ENCODE measurements at regions not wholly inside any gene's neighbourhood (a gene's known extent, or its start where the extent isn't known, plus 50 kb on each side); places are given as distances from the start of the nearest gene placed in this dataset.

GRCh38 chr9:134566936-134567335, 74.7 kb upstream of the COL5A1 start:
- Mint-ChIP-seq H3K9me3 (no peaks in the 10 kb centered on the region), H3K27ac (no peak overlapping the region), H3K4me1 (no peaks in the 10 kb centered on the region), H3K4me3 (no peak overlapping the region), H3K36me3 (no peaks in the 10 kb centered on the region), H3K27me3 (ENCODE audit: low read depth in 2 of 2) (no peaks in the 10 kb centered on the region)
- ATAC-seq (no peak), DNase-seq (peak in 1 of 2 donors; percentile 4)
- no peak overlapping the region for H3K27ac ChIP-seq (ENCODE audit: low read length)
- TF ChIP-seq, protein P1, sequence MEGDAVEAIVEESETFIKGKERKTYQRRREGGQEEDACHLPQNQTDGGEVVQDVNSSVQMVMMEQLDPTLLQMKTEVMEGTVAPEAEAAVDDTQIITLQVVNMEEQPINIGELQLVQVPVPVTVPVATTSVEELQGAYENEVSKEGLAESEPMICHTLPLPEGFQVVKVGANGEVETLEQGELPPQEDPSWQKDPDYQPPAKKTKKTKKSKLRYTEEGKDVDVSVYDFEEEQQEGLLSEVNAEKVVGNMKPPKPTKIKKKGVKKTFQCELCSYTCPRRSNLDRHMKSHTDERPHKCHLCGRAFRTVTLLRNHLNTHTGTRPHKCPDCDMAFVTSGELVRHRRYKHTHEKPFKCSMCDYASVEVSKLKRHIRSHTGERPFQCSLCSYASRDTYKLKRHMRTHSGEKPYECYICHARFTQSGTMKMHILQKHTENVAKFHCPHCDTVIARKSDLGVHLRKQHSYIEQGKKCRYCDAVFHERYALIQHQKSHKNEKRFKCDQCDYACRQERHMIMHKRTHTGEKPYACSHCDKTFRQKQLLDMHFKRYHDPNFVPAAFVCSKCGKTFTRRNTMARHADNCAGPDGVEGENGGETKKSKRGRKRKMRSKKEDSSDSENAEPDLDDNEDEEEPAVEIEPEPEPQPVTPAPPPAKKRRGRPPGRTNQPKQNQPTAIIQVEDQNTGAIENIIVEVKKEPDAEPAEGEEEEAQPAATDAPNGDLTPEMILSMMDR (IDR thresholded peaks at IDR 0.05): no peak
- peaks cover 6% of the 10 kb centered on the region for H3K9me3 ChIP-seq (ENCODE audit: control insufficient read depth, insufficient read depth, low read length)
- WGBS (ENCODE audit: insufficient coverage): 90% methylated on average over 5 of the region's 5 CpGs
- intact Hi-C loops (cut with micrococcal nuclease): no loop called here
- H3K4me3 ChIP-seq (ENCODE audit: low read length): no peak overlapping the region
- no peaks in the 10 kb centered on the region for H3K4me1 ChIP-seq (ENCODE audit: control insufficient read depth, insufficient read depth, low read length)
- no peaks in the 10 kb centered on the region for H3K36me3 ChIP-seq (ENCODE audit: control insufficient read depth, insufficient read depth, low read length)
- H3K27me3 ChIP-seq (ENCODE audit: control insufficient read depth, insufficient read depth, low read length): no peaks in the 10 kb centered on the region

GRCh38 chr9:134568116-134568515, 73.5 kb upstream of the COL5A1 start:
- no peaks in the 10 kb centered on the region for H3K4me1 Mint-ChIP-seq
- intact Hi-C loops (cut with micrococcal nuclease): no loop called here
- Histone ChIP-seq H3K4me1 (ENCODE audit: control insufficient read depth, insufficient read depth, low read length) (no peaks in the 10 kb centered on the region), H3K9me3 (ENCODE audit: control insufficient read depth, insufficient read depth, low read length) (peaks cover 6% of the 10 kb centered on the region), H3K27ac (ENCODE audit: low read length) (no peak overlapping the region), H3K27me3 (ENCODE audit: control insufficient read depth, insufficient read depth, low read length) (no peaks in the 10 kb centered on the region), H3K36me3 (ENCODE audit: control insufficient read depth, insufficient read depth, low read length) (no peaks in the 10 kb centered on the region), H3K4me3 (ENCODE audit: low read length) (no peak overlapping the region)
- no peaks in the 10 kb centered on the region for H3K36me3 Mint-ChIP-seq
- H3K27me3 Mint-ChIP-seq (ENCODE audit: low read depth in 2 of 2): no peaks in the 10 kb centered on the region
- ATAC-seq (no peak), DNase-seq (peak in 1 of 2 donors; percentile 1)
- H3K9me3 Mint-ChIP-seq: no peaks in the 10 kb centered on the region
- 67% methylated on average over 2 of the region's 5 CpGs for WGBS (ENCODE audit: insufficient coverage)
- TF ChIP-seq, protein P1 (IDR thresholded peaks at IDR 0.05): no peak
- no peak overlapping the region for H3K4me3 Mint-ChIP-seq
- H3K27ac Mint-ChIP-seq: no peak overlapping the region

GRCh38 chr9:134568811-134569210, 72.8 kb upstream of the COL5A1 start:
- Mint-ChIP-seq H3K9me3 (no peaks in the 10 kb centered on the region), H3K27ac (no peak overlapping the region), H3K4me3 (no peak overlapping the region), H3K27me3 (ENCODE audit: low read depth in 2 of 2) (no peaks in the 10 kb centered on the region), H3K4me1 (no peaks in the 10 kb centered on the region), H3K36me3 (no peaks in the 10 kb centered on the region)
- no peak overlapping the region for H3K4me3 ChIP-seq (ENCODE audit: low read length)
- intact Hi-C loops (cut with micrococcal nuclease): no loop called here
- ATAC-seq (no peak), DNase-seq (no peak)
- TF ChIP-seq, protein P1 (IDR thresholded peaks at IDR 0.05): no peak
- H3K27ac ChIP-seq (ENCODE audit: low read length): no peak overlapping the region
- no peaks in the 10 kb centered on the region for H3K4me1 ChIP-seq (ENCODE audit: control insufficient read depth, insufficient read depth, low read length)
- no peaks in the 10 kb centered on the region for H3K36me3 ChIP-seq (ENCODE audit: control insufficient read depth, insufficient read depth, low read length)
- H3K9me3 ChIP-seq (ENCODE audit: control insufficient read depth, insufficient read depth, low read length): peaks cover 6% of the 10 kb centered on the region
- WGBS (ENCODE audit: insufficient coverage): 100% methylated on average over 2 of the region's 3 CpGs
- no peaks in the 10 kb centered on the region for H3K27me3 ChIP-seq (ENCODE audit: control insufficient read depth, insufficient read depth, low read length)

GRCh38 chr9:134569626-134570025, 72.0 kb upstream of the COL5A1 start:
- ATAC-seq (no peak), DNase-seq (peak in 1 of 2 donors; percentile 3)
- Mint-ChIP-seq H3K4me3 (no peak overlapping the region), H3K27ac (no peak overlapping the region), H3K36me3 (no peaks in the 10 kb centered on the region), H3K4me1 (no peaks in the 10 kb centered on the region), H3K9me3 (no peaks in the 10 kb centered on the region), H3K27me3 (ENCODE audit: low read depth in 2 of 2) (no peaks in the 10 kb centered on the region)
- intact Hi-C loops (cut with micrococcal nuclease): no loop called here
- TF ChIP-seq, protein P1 (IDR thresholded peaks at IDR 0.05): no peak
- Histone ChIP-seq H3K27me3 (ENCODE audit: control insufficient read depth, insufficient read depth, low read length) (no peaks in the 10 kb centered on the region), H3K36me3 (ENCODE audit: control insufficient read depth, insufficient read depth, low read length) (no peaks in the 10 kb centered on the region), H3K27ac (ENCODE audit: low read length) (no peak overlapping the region), H3K9me3 (ENCODE audit: control insufficient read depth, insufficient read depth, low read length) (peaks cover 6% of the 10 kb centered on the region), H3K4me3 (ENCODE audit: low read length) (no peak overlapping the region), H3K4me1 (ENCODE audit: control insufficient read depth, insufficient read depth, low read length) (no peaks in the 10 kb centered on the region)
- 92% methylated on average over 7 of the region's 7 CpGs for WGBS (ENCODE audit: insufficient coverage)

Measured in natural killer cell (primary cell).